Colonic mucosa (tissue), 4 donors: ENCODE measurements at regions not wholly inside any gene's neighbourhood (a gene's known extent, or its start where the extent isn't known, plus 50 kb on each side); places are given as distances from the start of the nearest gene placed in this dataset.

Experiments used
- DNase-seq: peaks from one replicate; pipeline ENCODE4 v3.0.0-alpha.2; 2020
- H3K27ac ChIP-seq: fragments of 200-600 bp; one replicate; pipeline ENCODE4 v1.8.0; 2021
- H3K27me3 ChIP-seq: fragments of 200-600 bp; one replicate; pipeline ENCODE4 v1.8.0; 2021
- H3K36me3 ChIP-seq: fragments of 200-600 bp; one replicate; pipeline ENCODE4 v1.8.0; 2021
- H3K4me1 ChIP-seq: fragments of 200-600 bp; one replicate; pipeline ENCODE4 v1.8.0; 2021; ENCODE audit warnings: mild to moderate bottlenecking
- H3K4me3 ChIP-seq: fragments of 200-600 bp; one replicate; pipeline ENCODE4 v1.8.0; 2021
- H3K9ac ChIP-seq, 2 donors: one replicate each; pipeline ENCODE4 v1.7.0; 2013; ENCODE audit warnings: control low read depth in 2 of 2, low read depth in 2 of 2, low read length in 2 of 2
- H3K9me3 ChIP-seq: fragments of 200-600 bp; one replicate; pipeline ENCODE4 v1.8.0; 2021
- intact Hi-C: fragments of 100-400 bp; cut with DNase I; formaldehyde crosslinking; loops from one replicate; pipeline ENCODE4 v1.14.1; 2022
- TF ChIP-seq, protein P1 (sequence below): fragments of 200-600 bp; IDR thresholded peaks from one replicate; pipeline ENCODE4 v1.8.0; 2022; ENCODE audit warnings: antibody characterized with exemption, mild to moderate bottlenecking
- donor health status: healthy.
- donor health status: DM: no; HTN: no; CAD: no.
- donor health status: DM: no; HTN: no; CAD: no.

DNA sequence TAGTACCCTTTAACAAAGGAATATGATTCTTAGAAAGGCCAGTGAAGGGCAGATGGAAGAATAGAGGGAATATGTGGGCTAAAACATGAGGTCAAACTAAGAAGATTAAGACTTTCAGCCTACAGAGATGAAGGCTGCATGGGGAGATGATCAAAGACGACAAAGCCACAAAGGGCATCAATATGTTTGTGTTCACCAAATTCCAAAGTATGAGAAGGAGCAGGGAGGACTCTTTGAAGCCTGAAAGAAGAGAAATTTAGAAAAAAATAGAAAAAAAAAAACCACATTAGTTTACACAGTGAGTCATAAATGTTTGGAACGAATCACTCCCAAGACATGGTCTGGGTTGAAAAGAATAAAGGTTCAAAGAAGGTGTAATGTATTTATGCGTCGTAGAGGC is 131.8 kb downstream of the NEDD1 start:
- TF ChIP-seq, protein P1, sequence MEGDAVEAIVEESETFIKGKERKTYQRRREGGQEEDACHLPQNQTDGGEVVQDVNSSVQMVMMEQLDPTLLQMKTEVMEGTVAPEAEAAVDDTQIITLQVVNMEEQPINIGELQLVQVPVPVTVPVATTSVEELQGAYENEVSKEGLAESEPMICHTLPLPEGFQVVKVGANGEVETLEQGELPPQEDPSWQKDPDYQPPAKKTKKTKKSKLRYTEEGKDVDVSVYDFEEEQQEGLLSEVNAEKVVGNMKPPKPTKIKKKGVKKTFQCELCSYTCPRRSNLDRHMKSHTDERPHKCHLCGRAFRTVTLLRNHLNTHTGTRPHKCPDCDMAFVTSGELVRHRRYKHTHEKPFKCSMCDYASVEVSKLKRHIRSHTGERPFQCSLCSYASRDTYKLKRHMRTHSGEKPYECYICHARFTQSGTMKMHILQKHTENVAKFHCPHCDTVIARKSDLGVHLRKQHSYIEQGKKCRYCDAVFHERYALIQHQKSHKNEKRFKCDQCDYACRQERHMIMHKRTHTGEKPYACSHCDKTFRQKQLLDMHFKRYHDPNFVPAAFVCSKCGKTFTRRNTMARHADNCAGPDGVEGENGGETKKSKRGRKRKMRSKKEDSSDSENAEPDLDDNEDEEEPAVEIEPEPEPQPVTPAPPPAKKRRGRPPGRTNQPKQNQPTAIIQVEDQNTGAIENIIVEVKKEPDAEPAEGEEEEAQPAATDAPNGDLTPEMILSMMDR: no peak
- no peak overlapping the region for H3K27ac ChIP-seq
- no peak overlapping the region for H3K9ac ChIP-seq
- no peak for DNase-seq
- H3K4me1 ChIP-seq: no peaks in the 10 kb centered on the region
- H3K4me3 ChIP-seq: no peak overlapping the region
- no peaks in the 10 kb centered on the region for H3K36me3 ChIP-seq
- H3K9me3 ChIP-seq: no peaks in the 10 kb centered on the region
- intact Hi-C loops: no loop called here
- no peaks in the 10 kb centered on the region for H3K27me3 ChIP-seq

DNA sequence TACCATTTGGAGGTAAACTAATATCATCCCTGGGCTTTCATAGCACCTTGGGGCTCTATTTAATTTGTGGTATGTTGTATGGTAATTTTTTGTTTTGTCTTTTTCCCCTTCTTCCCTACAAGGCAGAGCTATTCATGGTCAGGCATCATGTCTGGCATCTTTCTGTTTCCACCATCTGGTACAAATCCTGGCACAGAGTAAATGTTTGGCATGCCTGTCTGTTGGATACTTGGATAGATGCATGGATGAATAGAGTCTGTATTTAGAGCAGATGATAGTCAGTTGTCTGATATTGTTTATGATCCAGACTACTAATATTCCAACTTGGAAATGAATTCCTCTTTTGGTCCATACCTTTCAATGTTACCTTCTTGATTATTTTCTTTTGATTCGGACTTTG is 139.8 kb downstream of the NEDD1 start:
- Histone ChIP-seq H3K9ac (no peak overlapping the region), H3K27ac (no peak overlapping the region), H3K36me3 (no peaks in the 10 kb centered on the region), H3K27me3 (no peaks in the 10 kb centered on the region), H3K4me1 (no peaks in the 10 kb centered on the region), H3K4me3 (no peak overlapping the region), H3K9me3 (no peaks in the 10 kb centered on the region)
- no peak for DNase-seq
- TF ChIP-seq, protein P1: no peak
- intact Hi-C loops: no loop called here

- Histone ChIP-seq H3K9me3 (no peaks in the 10 kb centered on the region), H3K4me3 (no peak overlapping the region), H3K36me3 (no peaks in the 10 kb centered on the region), H3K4me1 (no peaks in the 10 kb centered on the region), H3K27ac (no peak overlapping the region), H3K9ac (no peak overlapping the region), H3K27me3 (no peaks in the 10 kb centered on the region)
- TF ChIP-seq, protein P1: no peak
- no peak for DNase-seq
- intact Hi-C loops: no loop called here
Observed at GRCh38 chr12:97047361-97047760, 140.3 kb downstream of the NEDD1 start.

DNA sequence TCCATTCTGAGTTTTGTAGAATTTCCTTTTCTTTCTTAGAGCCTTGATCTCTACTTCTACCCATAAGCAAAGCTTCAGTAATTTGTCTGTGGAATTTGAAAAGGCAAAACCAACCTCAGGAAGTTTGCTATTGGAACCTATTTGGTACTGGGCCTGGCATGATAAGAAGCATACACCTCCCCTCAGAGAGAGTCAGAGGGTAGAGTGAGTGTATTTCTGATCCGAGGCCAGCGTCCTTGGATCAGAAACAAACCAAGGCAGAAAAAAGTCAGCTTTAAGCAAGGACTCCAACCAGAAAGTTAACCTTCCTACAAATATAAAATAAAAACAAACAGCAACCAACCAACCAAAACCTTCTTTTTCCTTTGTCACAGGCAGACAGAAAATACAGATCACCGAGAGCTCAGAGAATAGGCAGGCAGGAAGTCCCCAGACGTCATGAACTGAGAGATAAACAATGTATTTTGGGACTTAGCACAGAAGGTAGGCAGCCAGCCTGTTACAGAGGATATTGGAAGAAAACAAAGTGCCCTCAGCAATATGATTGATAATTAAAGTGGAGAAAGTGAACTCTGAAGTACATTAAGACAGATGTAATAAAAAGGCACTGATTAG is 141.5 kb downstream of the NEDD1 start:
- Histone ChIP-seq H3K36me3 (no peaks in the 10 kb centered on the region), H3K9me3 (no peaks in the 10 kb centered on the region), H3K27ac (no peak overlapping the region), H3K4me1 (no peaks in the 10 kb centered on the region), H3K4me3 (no peak overlapping the region), H3K9ac (no peak overlapping the region), H3K27me3 (no peaks in the 10 kb centered on the region)
- TF ChIP-seq, protein P1: no peak
- no peak for DNase-seq
- intact Hi-C loops: no loop called here

GRCh38 chr12:97050509-97050908 is 143.5 kb downstream of the NEDD1 start:
- no peak for DNase-seq
- intact Hi-C loops: no loop called here
- Histone ChIP-seq H3K4me1 (no peaks in the 10 kb centered on the region), H3K27me3 (no peaks in the 10 kb centered on the region), H3K9ac (no peak overlapping the region), H3K36me3 (no peaks in the 10 kb centered on the region), H3K27ac (no peak overlapping the region), H3K9me3 (no peaks in the 10 kb centered on the region), H3K4me3 (no peak overlapping the region)
- TF ChIP-seq, protein P1: no peak
